Esophagus (tissue), 2 donors: ENCODE measurements at regions not wholly inside any gene's neighbourhood (a gene's known extent, or its start where the extent isn't known, plus 50 kb on each side); places are given as distances from the start of the nearest gene placed in this dataset.

Experiments
- H3K27ac ChIP-seq, 2 donors: one replicate each; pipeline ENCODE4 v1.5.1; 2013; ENCODE audit warnings: low read depth in 2 of 2, mild to moderate bottlenecking in 2 of 2, inconsistent platforms in 1 of 2, low read length in 1 of 2, moderate library complexity in 1 of 2
- H3K27me3 ChIP-seq, 2 donors: one replicate each; pipeline ENCODE4 v1.6.1; 2013; ENCODE audit warnings: low read length in 2 of 2, control low read depth in 1 of 2, mild to moderate bottlenecking in 1 of 2; ENCODE audit not compliant: insufficient read depth in 2 of 2, control insufficient read depth in 1 of 2
- H3K36me3 ChIP-seq, 2 donors: one replicate each; pipeline ENCODE4 v1.6.1; 2013; ENCODE audit warnings: low read length in 1 of 2; ENCODE audit not compliant: control insufficient read depth in 2 of 2, insufficient read depth in 2 of 2
- H3K4me1 ChIP-seq, 2 donors: one replicate each; pipeline ENCODE4 v1.6.1; 2013; ENCODE audit warnings: low read length in 1 of 2; ENCODE audit not compliant: control insufficient read depth in 2 of 2, insufficient read depth in 2 of 2
- H3K4me3 ChIP-seq, 2 donors: one replicate each; pipeline ENCODE4 v1.5.1; 2013; ENCODE audit warnings: low read length in 2 of 2, mild to moderate bottlenecking in 2 of 2, low read depth in 1 of 2, moderate library complexity in 1 of 2
- H3K9me3 ChIP-seq, 2 donors: one replicate each; pipeline ENCODE4 v1.6.1; 2013; ENCODE audit warnings: mild to moderate bottlenecking in 2 of 2, low read depth in 1 of 2, low read length in 1 of 2, moderate library complexity in 1 of 2; ENCODE audit not compliant: control insufficient read depth in 2 of 2, insufficient read depth in 1 of 2
- WGBS, 2 donors: extraction: QIAGEN DNeasy Blood & Tissue Kit; methylation state at CpG; one replicate each; pipeline ENCODE4 v1.1.7; 2013; 5-methylcytosine and 5-hydroxymethylcytosine counted together
- donor health status: healthy with polysubstance abuse.
- donor health status: Bipolar disorder and iron deficiency.

- Histone ChIP-seq H3K36me3 (no peaks in the 10 kb centered on the region), H3K4me3 (no peak overlapping the region), H3K9me3 (no peaks in the 10 kb centered on the region), H3K4me1 (peaks cover 3 to 11% of the 10 kb centered on the region in 2 donors), H3K27me3 (no peaks in the 10 kb centered on the region), H3K27ac (peak overlapping the region; percentile 67 to 71)
- WGBS, 2 donors, result 40 to 71% methylated on average over 1 of the region's 1 CpG
These were observed 188.4 kb upstream of the ELL2 start for GRCh38 chr5:96150007-96150406.

GRCh38 chr5:96149546-96149945 lies 187.9 kb upstream of the ELL2 start:
- H3K27ac ChIP-seq, result peak overlapping the region; percentile 72 to 83
- no peak overlapping the region for H3K4me3 ChIP-seq
- WGBS, 2 donors, result 42 to 56% methylated on average over 1 of the region's 1 CpG
- no peaks in the 10 kb centered on the region for H3K27me3 ChIP-seq
- no peaks in the 10 kb centered on the region for H3K36me3 ChIP-seq
- peaks cover 3 to 11% of the 10 kb centered on the region in 2 donors for H3K4me1 ChIP-seq
- no peaks in the 10 kb centered on the region for H3K9me3 ChIP-seq

GRCh38 chr5:96149021-96149420 lies 187.4 kb upstream of the ELL2 start:
- Histone ChIP-seq H3K27me3 (no peaks in the 10 kb centered on the region), H3K36me3 (no peaks in the 10 kb centered on the region), H3K4me1 (peaks cover 3 to 11% of the 10 kb centered on the region in 2 donors), H3K27ac (peak overlapping the region; percentile 72 to 83), H3K4me3 (no peak overlapping the region), H3K9me3 (no peaks in the 10 kb centered on the region)
- WGBS, 2 donors, result 40 to 59% methylated on average over 2 of the region's 2 CpGs

- 75 to 79% methylated on average over 4 of the region's 4 CpGs for WGBS, 2 donors
- H3K9me3 ChIP-seq, result no peaks in the 10 kb centered on the region
- H3K36me3 ChIP-seq, result no peaks in the 10 kb centered on the region
- no peaks in the 10 kb centered on the region for H3K27me3 ChIP-seq
- H3K27ac ChIP-seq, result no peak overlapping the region
- H3K4me1 ChIP-seq, result peaks cover 4 to 11% of the 10 kb centered on the region in 2 donors
- H3K4me3 ChIP-seq, result no peak overlapping the region
These were observed 186.7 kb upstream of the ELL2 start for GRCh38 chr5:96148376-96148775.

- Histone ChIP-seq H3K36me3 (no peaks in the 10 kb centered on the region), H3K4me3 (no peak overlapping the region), H3K9me3 (no peaks in the 10 kb centered on the region), H3K27me3 (no peaks in the 10 kb centered on the region), H3K4me1 (peaks cover 7 to 11% of the 10 kb centered on the region in 2 donors), H3K27ac (no peak overlapping the region)
- WGBS, 2 donors, result 96 to 97% methylated on average over 2 of the region's 2 CpGs
These were observed 186.2 kb upstream of the ELL2 start for GRCh38 chr5:96147866-96148265.

DNA sequence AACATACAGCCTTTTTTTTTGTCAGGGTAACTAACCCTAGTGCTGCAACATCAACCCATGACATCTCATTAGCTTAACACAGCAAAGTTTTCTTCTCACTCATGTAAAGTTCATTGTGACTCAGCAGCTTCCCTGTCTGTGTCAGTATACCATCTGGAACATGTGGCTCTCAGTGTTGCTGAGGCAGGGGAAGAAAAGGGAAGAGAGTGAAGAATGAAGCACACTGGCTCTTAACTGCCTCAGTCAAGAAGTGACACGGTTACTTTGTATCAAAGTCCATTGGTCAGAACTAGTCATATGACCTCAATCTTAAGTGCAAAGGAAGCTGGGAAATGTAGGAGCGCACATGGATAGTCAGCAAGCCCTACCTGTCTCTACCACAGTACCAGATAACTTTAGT lies 185.0 kb upstream of the ELL2 start:
- peaks cover 7 to 11% of the 10 kb centered on the region in 2 donors for H3K4me1 ChIP-seq
- no peak overlapping the region for H3K4me3 ChIP-seq
- no peak overlapping the region for H3K27ac ChIP-seq
- H3K27me3 ChIP-seq, result no peaks in the 10 kb centered on the region
- no peaks in the 10 kb centered on the region for H3K9me3 ChIP-seq
- H3K36me3 ChIP-seq, result no peaks in the 10 kb centered on the region
- WGBS, 2 donors, result 66 to 70% methylated on average over 2 of the region's 2 CpGs

GRCh38 chr5:96144289-96144688 lies 182.6 kb upstream of the ELL2 start:
- no peaks in the 10 kb centered on the region for H3K36me3 ChIP-seq
- 46 to 62% methylated on average over 3 of the region's 3 CpGs for WGBS, 2 donors
- H3K9me3 ChIP-seq, result no peaks in the 10 kb centered on the region
- H3K4me3 ChIP-seq, result no peak overlapping the region
- peaks cover 4% of the 10 kb centered on the region in 2 donors for H3K4me1 ChIP-seq
- peak overlapping the region in 1 of 2 donors; percentile 10 for H3K27ac ChIP-seq
- no peaks in the 10 kb centered on the region for H3K27me3 ChIP-seq

GRCh38 chr5:96143450-96143849 lies 181.8 kb upstream of the ELL2 start:
- WGBS, 2 donors, result 35 to 49% methylated on average over 2 of the region's 2 CpGs
- Histone ChIP-seq H3K4me3 (no peak overlapping the region), H3K36me3 (no peaks in the 10 kb centered on the region), H3K4me1 (peaks cover 0 to 4% of the 10 kb centered on the region in 2 donors), H3K9me3 (no peaks in the 10 kb centered on the region), H3K27ac (peak overlapping the region; percentile 76 to 86), H3K27me3 (no peaks in the 10 kb centered on the region)

DNA sequence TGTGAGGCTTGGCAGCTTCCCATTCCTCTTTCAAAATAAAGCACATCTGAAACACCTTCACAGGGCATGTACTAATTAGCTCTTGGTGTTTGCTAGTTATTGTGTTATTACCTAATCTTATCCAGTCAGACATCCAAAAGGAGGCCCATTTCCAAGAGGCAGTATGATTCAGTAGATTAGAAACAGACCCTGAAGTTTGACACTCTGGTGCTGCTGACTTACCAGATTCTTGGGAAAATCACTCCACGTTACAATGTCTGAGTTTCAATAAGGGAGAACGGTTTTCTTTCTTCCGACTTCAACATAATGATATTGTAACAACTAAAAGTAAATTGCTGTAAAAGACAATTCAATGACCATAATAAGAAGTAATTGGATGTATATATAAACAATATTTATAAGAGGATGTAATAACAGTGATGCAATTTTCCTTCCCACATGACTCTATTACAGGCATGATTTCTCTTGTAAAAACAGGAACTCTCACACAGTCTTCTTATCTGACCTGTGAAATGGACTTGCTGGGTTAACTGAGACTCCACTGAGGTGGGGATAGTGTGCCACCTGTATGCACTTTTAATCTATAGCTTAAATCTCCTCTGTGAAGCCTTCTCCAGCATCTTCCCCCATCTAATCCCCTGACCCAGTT lies 181.3 kb upstream of the ELL2 start:
- Histone ChIP-seq H3K4me3 (no peak overlapping the region), H3K9me3 (no peaks in the 10 kb centered on the region), H3K27ac (peak overlapping the region; percentile 76 to 86), H3K27me3 (no peaks in the 10 kb centered on the region), H3K4me1 (peaks cover 0 to 4% of the 10 kb centered on the region in 2 donors), H3K36me3 (no peaks in the 10 kb centered on the region)
- 53% methylated on average over 3 of the region's 3 CpGs for WGBS, 2 donors

GRCh38 chr5:96142184-96142781 lies 180.6 kb upstream of the ELL2 start:
- Histone ChIP-seq H3K36me3 (no peaks in the 10 kb centered on the region), H3K27me3 (no peaks in the 10 kb centered on the region), H3K27ac (peak overlapping the region in 1 of 2 donors; percentile 51), H3K4me3 (no peak overlapping the region), H3K9me3 (no peaks in the 10 kb centered on the region), H3K4me1 (peaks cover 0 to 4% of the 10 kb centered on the region in 2 donors)
- 90 to 91% methylated on average over 5 of the region's 5 CpGs for WGBS, 2 donors
